ENCODE measurements at regions not wholly inside any gene's neighbourhood (a gene's known extent, or its start where the extent isn't known, plus 50 kb on each side); places are given as distances from the start of the nearest gene placed in this dataset.
"Not testable (repeated sequence)": the region's sequence is repeated elsewhere in the genome, so short reads cannot be mapped to it uniquely, and the experiment has no call there.

DNA sequence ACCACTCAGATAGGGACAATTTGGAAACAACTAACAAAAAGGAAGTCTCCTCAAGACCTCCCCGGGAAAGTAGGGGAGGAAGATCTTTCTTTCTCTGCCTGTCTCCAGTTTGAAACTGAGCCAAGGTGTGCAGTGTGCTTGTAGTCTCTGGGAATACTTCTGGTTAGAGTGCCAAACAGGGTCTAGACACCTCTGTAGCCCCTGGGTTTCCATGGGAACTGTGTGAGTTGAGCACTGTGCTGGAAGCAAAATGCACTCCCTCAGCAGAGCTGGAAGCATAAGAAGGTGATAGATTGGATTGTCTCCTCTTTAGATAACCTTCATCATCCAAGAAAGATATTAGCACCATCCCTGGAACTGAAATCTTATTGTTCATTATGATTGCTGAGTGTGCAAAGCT lies 129.2 kb upstream of the TNPO1 start:
- H3K4me3 ChIP-seq (ENCODE audit: low read depth, low read length): no peak overlapping the region
- DNase-seq (ENCODE audit: low read depth): no peak
- TF ChIP-seq, protein P1, sequence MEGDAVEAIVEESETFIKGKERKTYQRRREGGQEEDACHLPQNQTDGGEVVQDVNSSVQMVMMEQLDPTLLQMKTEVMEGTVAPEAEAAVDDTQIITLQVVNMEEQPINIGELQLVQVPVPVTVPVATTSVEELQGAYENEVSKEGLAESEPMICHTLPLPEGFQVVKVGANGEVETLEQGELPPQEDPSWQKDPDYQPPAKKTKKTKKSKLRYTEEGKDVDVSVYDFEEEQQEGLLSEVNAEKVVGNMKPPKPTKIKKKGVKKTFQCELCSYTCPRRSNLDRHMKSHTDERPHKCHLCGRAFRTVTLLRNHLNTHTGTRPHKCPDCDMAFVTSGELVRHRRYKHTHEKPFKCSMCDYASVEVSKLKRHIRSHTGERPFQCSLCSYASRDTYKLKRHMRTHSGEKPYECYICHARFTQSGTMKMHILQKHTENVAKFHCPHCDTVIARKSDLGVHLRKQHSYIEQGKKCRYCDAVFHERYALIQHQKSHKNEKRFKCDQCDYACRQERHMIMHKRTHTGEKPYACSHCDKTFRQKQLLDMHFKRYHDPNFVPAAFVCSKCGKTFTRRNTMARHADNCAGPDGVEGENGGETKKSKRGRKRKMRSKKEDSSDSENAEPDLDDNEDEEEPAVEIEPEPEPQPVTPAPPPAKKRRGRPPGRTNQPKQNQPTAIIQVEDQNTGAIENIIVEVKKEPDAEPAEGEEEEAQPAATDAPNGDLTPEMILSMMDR (IDR thresholded peaks at IDR 0.05; ENCODE audit: insufficient read depth, low read depth, low read length): no peak

DNA sequence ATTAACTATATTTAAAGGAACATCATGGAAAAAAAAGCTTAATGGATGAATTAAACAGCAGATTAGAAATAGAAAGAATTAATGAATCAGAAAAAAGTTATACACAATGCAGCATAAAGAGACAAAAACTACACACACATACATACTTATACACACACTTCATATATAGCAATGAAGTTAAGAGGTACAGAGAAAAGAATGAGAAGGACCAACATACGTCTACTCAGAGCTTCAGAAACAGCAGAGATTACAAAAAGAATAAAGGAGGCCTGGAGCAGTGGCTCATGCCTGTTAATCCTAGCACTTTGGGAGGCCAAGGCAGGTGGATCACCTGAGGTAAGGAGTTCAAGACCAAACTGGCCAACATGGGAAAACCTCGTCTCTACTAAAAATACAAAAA lies 133.9 kb upstream of the TNPO1 start:
- TF ChIP-seq, protein P1 (IDR thresholded peaks at IDR 0.05; ENCODE audit: insufficient read depth, low read depth, low read length): no peak
- DNase-seq (ENCODE audit: low read depth): no peak
- H3K4me3 ChIP-seq (ENCODE audit: low read depth, low read length): no peak overlapping the region

DNA sequence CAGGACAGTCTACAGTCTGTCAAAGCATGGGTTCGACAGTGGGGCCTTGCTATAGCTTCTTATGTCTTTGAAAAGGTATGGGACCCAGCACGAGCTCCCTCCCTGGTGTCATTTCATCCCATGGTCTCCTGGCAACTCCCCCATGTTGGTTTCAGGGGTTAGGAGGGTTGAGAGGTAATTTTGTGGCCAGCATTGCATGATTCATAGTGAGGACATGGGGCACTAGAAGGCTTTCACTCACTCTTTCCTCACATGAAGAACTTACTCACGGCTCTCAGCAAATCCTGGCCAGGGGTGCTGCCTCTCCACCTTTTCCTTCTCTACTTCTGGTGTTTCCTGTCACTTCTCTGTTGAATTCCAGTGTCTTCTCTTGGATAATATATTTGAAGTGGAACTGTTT lies 134.7 kb upstream of the TNPO1 start:
- no peak overlapping the region for H3K4me3 ChIP-seq (ENCODE audit: low read depth, low read length)
- TF ChIP-seq, protein P1 (IDR thresholded peaks at IDR 0.05; ENCODE audit: insufficient read depth, low read depth, low read length): no peak
- DNase-seq (ENCODE audit: low read depth): no peak

DNA sequence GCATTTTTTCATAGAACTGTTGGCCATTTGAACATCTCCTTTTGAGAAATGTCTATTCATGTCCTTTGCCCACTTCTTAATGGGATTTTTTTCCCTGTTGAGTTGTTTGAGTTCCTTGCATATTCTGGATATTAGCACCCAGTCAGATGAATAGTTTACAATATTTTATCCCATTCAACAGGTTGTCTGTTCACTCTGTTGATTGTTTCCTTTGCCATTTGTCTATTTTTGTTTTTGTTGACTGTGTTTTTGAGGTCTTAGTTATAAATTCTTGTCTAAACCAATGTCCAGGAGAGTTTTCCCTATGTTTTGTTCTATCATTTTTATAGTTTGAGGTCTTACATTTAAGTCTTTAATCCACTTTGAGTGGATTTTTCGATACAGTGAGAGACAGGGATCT lies 139.0 kb upstream of the TNPO1 start:
- H3K4me3 ChIP-seq (ENCODE audit: low read depth, low read length): no peak overlapping the region
- TF ChIP-seq, protein P1 (IDR thresholded peaks at IDR 0.05; ENCODE audit: insufficient read depth, low read depth, low read length): no peak
- no peak for DNase-seq (ENCODE audit: low read depth)

DNA sequence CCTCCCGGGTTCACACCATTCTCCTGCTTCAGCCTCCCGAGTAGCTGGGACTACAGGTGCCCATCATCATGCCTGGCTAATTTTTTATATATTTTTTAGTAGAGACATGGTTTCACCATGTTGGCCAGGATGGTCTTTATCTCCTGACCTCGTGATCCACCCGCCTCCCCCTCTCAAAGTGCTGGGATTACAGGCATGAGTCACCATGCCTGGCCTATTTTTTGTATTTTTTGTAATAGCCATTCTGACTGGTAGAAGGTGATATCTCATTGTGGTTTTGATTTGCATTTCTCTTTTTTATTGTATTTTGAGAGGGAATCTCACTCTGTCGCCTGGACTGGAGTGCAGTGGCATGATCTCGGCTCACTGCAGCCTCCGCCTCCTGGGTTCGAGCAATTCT lies 139.6 kb upstream of the TNPO1 start:
- DNase-seq (ENCODE audit: low read depth); H3K4me3 ChIP-seq (ENCODE audit: low read depth, low read length): not testable (repeated sequence)

DNA sequence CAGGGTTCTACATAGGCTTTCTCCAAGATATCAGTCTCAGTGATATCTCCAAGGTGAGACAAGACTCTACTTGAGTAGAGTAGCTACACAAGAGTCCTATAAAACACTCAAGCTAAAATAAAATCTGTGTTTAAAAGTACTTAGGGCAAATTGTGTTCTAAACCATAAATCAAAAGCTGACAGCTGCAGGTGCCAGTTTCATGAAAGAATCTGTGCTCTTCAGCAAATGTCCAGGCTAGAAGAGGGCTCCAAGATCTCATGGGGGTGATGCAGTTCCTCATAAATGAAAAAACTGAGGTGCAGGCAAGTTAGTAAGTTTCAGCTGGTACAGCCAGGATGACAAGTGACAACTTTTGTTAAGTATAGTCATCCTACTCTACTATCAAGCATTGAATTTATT lies 142.8 kb upstream of the TNPO1 start:
- no peak overlapping the region for H3K4me3 ChIP-seq (ENCODE audit: low read depth, low read length)
- TF ChIP-seq, protein P1 (IDR thresholded peaks at IDR 0.05; ENCODE audit: insufficient read depth, low read depth, low read length): no peak
- no peak for DNase-seq (ENCODE audit: low read depth)

DNA sequence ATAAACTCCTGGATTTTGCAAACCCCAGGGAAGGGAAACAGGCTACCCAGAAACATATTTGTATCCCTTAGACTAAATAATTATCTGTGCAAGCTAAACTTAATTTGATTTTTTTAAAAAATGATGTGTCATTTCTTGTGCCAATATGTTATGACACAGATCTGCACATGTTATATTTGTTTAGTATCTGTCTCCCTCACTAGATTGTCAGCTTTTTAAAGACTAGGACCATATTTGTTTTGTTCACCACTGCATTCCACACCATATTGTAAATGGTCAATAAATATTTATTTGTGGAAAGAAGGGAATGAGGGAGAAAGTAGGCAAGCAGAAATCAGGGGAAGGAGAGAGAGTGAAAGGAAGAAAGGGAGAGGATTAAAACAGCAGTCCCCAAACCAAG lies 143.3 kb upstream of the TNPO1 start:
- TF ChIP-seq, protein P1 (IDR thresholded peaks at IDR 0.05; ENCODE audit: insufficient read depth, low read depth, low read length): no peak
- no peak overlapping the region for H3K4me3 ChIP-seq (ENCODE audit: low read depth, low read length)

More for the DNA sequence above, 143.3 kb upstream of the TNPO1 start:
- no peak for DNase-seq (ENCODE audit: low read depth)

Data from fibroblast of villous mesenchyme (primary cell).